ENCODE measurements at regions not wholly inside any gene's neighbourhood (a gene's known extent, or its start where the extent isn't known, plus 50 kb on each side); places are given as distances from the start of the nearest gene placed in this dataset.

GRCh38 chr12:88790231-88790630 lies 210.0 kb upstream of the KITLG start:
- ATAC-seq: no peak

GRCh38 chr12:88784166-88784565 lies 203.9 kb upstream of the KITLG start:
- H3K4me1 Mint-ChIP-seq: no peaks in the 10 kb centered on the region

More at GRCh38 chr12:88790231-88790630, 210.0 kb upstream of the KITLG start:
- Mint-ChIP-seq H3K36me3 (no peaks in the 10 kb centered on the region), H3K27ac (no peak overlapping the region), H3K4me3 (no peak overlapping the region), H3K4me1 (no peaks in the 10 kb centered on the region), H3K9me3 (peaks cover 10% of the 10 kb centered on the region)
- DNase-seq (ENCODE audit: low spot score in 2 of 2): no peak

GRCh38 chr12:88782351-88782750 lies 202.1 kb upstream of the KITLG start:
- ATAC-seq (no peak), DNase-seq (ENCODE audit: low spot score in 2 of 2) (no peak)
- no peaks in the 10 kb centered on the region for H3K36me3 Mint-ChIP-seq
- H3K9me3 Mint-ChIP-seq: peaks cover 3% of the 10 kb centered on the region
- H3K27ac Mint-ChIP-seq: no peak overlapping the region
- no peaks in the 10 kb centered on the region for H3K4me1 Mint-ChIP-seq
- no peak overlapping the region for H3K4me3 Mint-ChIP-seq

More at GRCh38 chr12:88784166-88784565, 203.9 kb upstream of the KITLG start:
- Mint-ChIP-seq H3K36me3 (no peaks in the 10 kb centered on the region), H3K9me3 (no peaks in the 10 kb centered on the region), H3K27ac (no peak overlapping the region), H3K4me3 (no peak overlapping the region)
- ATAC-seq: no peak
- DNase-seq (ENCODE audit: low spot score in 2 of 2): no peak

- no peak overlapping the region for H3K27ac Mint-ChIP-seq
- DNase-seq (ENCODE audit: low spot score in 2 of 2) (no peak), ATAC-seq (no peak)
- H3K4me1 Mint-ChIP-seq: no peaks in the 10 kb centered on the region
- no peak overlapping the region for H3K4me3 Mint-ChIP-seq
- H3K9me3 Mint-ChIP-seq: peaks cover 3% of the 10 kb centered on the region
- H3K36me3 Mint-ChIP-seq: no peaks in the 10 kb centered on the region
Observed at GRCh38 chr12:88781909-88782308, 201.6 kb upstream of the KITLG start.

GRCh38 chr12:88778064-88778463 lies 197.8 kb upstream of the KITLG start:
- ATAC-seq (no peak), DNase-seq (ENCODE audit: low spot score in 2 of 2) (no peak)
- Mint-ChIP-seq H3K9me3 (peaks cover 3% of the 10 kb centered on the region), H3K27ac (no peak overlapping the region), H3K4me3 (no peak overlapping the region), H3K4me1 (no peaks in the 10 kb centered on the region), H3K36me3 (no peaks in the 10 kb centered on the region)

- Mint-ChIP-seq H3K4me1 (no peaks in the 10 kb centered on the region), H3K9me3 (peaks cover 3% of the 10 kb centered on the region), H3K27ac (no peak overlapping the region), H3K36me3 (no peaks in the 10 kb centered on the region), H3K4me3 (no peak overlapping the region)
- DNase-seq (ENCODE audit: low spot score in 2 of 2) (no peak), ATAC-seq (peak; percentile 32)
Observed at GRCh38 chr12:88775742-88776151, 195.5 kb upstream of the KITLG start.

GRCh38 chr12:88767699-88768098 lies 187.4 kb upstream of the KITLG start:
- peaks cover 5% of the 10 kb centered on the region for H3K9me3 Mint-ChIP-seq
- H3K27ac Mint-ChIP-seq: no peak overlapping the region
- H3K4me3 Mint-ChIP-seq: no peak overlapping the region
- ATAC-seq (no peak), DNase-seq (ENCODE audit: low spot score in 2 of 2) (no peak)
- no peaks in the 10 kb centered on the region for H3K4me1 Mint-ChIP-seq
- no peaks in the 10 kb centered on the region for H3K36me3 Mint-ChIP-seq

- ATAC-seq: no peak
- H3K27ac Mint-ChIP-seq: no peak overlapping the region
- DNase-seq (ENCODE audit: low spot score in 2 of 2): no peak
Observed at GRCh38 chr12:88764781-88765480, 184.7 kb upstream of the KITLG start.

GRCh38 chr12:88763536-88764100 lies 183.3 kb upstream of the KITLG start:
- H3K27ac Mint-ChIP-seq: no peak overlapping the region
- no peak overlapping the region for H3K4me3 Mint-ChIP-seq
- DNase-seq (ENCODE audit: low spot score in 2 of 2) (no peak), ATAC-seq (no peak)
- no peaks in the 10 kb centered on the region for H3K36me3 Mint-ChIP-seq
- H3K4me1 Mint-ChIP-seq: no peaks in the 10 kb centered on the region
- H3K9me3 Mint-ChIP-seq: peaks cover 7% of the 10 kb centered on the region

More at GRCh38 chr12:88764781-88765480, 184.7 kb upstream of the KITLG start:
- Mint-ChIP-seq H3K9me3 (peaks cover 10% of the 10 kb centered on the region), H3K4me1 (no peaks in the 10 kb centered on the region), H3K36me3 (no peaks in the 10 kb centered on the region), H3K4me3 (no peak overlapping the region)

GRCh38 chr12:88758176-88758575 lies 177.9 kb upstream of the KITLG start:
- no peaks in the 10 kb centered on the region for H3K4me1 Mint-ChIP-seq
- no peak for ATAC-seq
- peaks cover 16% of the 10 kb centered on the region for H3K9me3 Mint-ChIP-seq
- no peak overlapping the region for H3K4me3 Mint-ChIP-seq
- no peak for DNase-seq (ENCODE audit: low spot score in 2 of 2)
- H3K36me3 Mint-ChIP-seq: no peaks in the 10 kb centered on the region
- no peak overlapping the region for H3K27ac Mint-ChIP-seq

GRCh38 chr12:88756917-88757316 lies 176.6 kb upstream of the KITLG start:
- Mint-ChIP-seq H3K36me3 (no peaks in the 10 kb centered on the region), H3K27ac (no peak overlapping the region), H3K4me3 (no peak overlapping the region), H3K9me3 (peaks cover 16% of the 10 kb centered on the region), H3K4me1 (no peaks in the 10 kb centered on the region)
- DNase-seq (ENCODE audit: low spot score in 2 of 2) (no peak), ATAC-seq (no peak)

- Mint-ChIP-seq H3K36me3 (no peaks in the 10 kb centered on the region), H3K4me1 (no peaks in the 10 kb centered on the region), H3K27ac (no peak overlapping the region), H3K4me3 (no peak overlapping the region), H3K9me3 (peaks cover 16% of the 10 kb centered on the region)
- DNase-seq (ENCODE audit: low spot score in 2 of 2) (no peak), ATAC-seq (no peak)
Observed at GRCh38 chr12:88756153-88756552, 175.9 kb upstream of the KITLG start.

- no peaks in the 10 kb centered on the region for H3K4me1 Mint-ChIP-seq
- H3K4me3 Mint-ChIP-seq: no peak overlapping the region
- H3K27ac Mint-ChIP-seq: no peak overlapping the region
- ATAC-seq (no peak), DNase-seq (ENCODE audit: low spot score in 2 of 2) (no peak)
- no peaks in the 10 kb centered on the region for H3K36me3 Mint-ChIP-seq
- peaks cover 11% of the 10 kb centered on the region for H3K9me3 Mint-ChIP-seq
Observed at GRCh38 chr12:88753707-88754106, 173.4 kb upstream of the KITLG start.

- no peak for ATAC-seq
- Mint-ChIP-seq H3K9me3 (peaks cover 9% of the 10 kb centered on the region), H3K4me1 (no peaks in the 10 kb centered on the region), H3K36me3 (no peaks in the 10 kb centered on the region), H3K4me3 (no peak overlapping the region), H3K27ac (no peak overlapping the region)
- DNase-seq (ENCODE audit: low spot score in 2 of 2): no peak
Observed at GRCh38 chr12:88753066-88753465, 172.8 kb upstream of the KITLG start.

GRCh38 chr12:88752183-88752582 lies 171.9 kb upstream of the KITLG start:
- no peaks in the 10 kb centered on the region for H3K36me3 Mint-ChIP-seq
- peaks cover 9% of the 10 kb centered on the region for H3K9me3 Mint-ChIP-seq
- no peak overlapping the region for H3K4me3 Mint-ChIP-seq
- H3K27ac Mint-ChIP-seq: no peak overlapping the region
- ATAC-seq (no peak), DNase-seq (ENCODE audit: low spot score in 2 of 2) (no peak)
- no peaks in the 10 kb centered on the region for H3K4me1 Mint-ChIP-seq

- Mint-ChIP-seq H3K4me3 (no peak overlapping the region), H3K27ac (no peak overlapping the region), H3K36me3 (no peaks in the 10 kb centered on the region), H3K4me1 (no peaks in the 10 kb centered on the region), H3K9me3 (peaks cover 9% of the 10 kb centered on the region)
- ATAC-seq (no peak), DNase-seq (ENCODE audit: low spot score in 2 of 2) (no peak)
Observed at GRCh38 chr12:88750867-88751543, 170.7 kb upstream of the KITLG start.
